Lower leg skin (tissue), 4 donors: ENCODE measurements at regions not wholly inside any gene's neighbourhood (a gene's known extent, or its start where the extent isn't known, plus 50 kb on each side); places are given as distances from the start of the nearest gene placed in this dataset.
"Not testable (repeated sequence)": the region's sequence is repeated elsewhere in the genome, so short reads cannot be mapped to it uniquely, and the experiment has no call there.

Experiments
- DNase-seq, 2 donors: peaks; one replicate each; pipeline ENCODE4 v3.0.0-alpha.2; 2019; ENCODE audit warnings: low spot score in 2 of 2
- H3K4me3 ChIP-seq: fragments of 200-600 bp; sonication (generic); 2 replicates; pipeline ENCODE4 v1.5.1; 2017; ENCODE audit warnings: mild to moderate bottlenecking, low read depth; ENCODE audit not compliant: poor library complexity, severe bottlenecking
- POLR2A ChIP-seq, 2 donors: fragments of 450-650 bp; IDR thresholded peaks; one replicate each; pipeline ENCODE4 v1.6.1; 2016 to 2017; ENCODE audit warnings: antibody characterized with exemption in 2 of 2, mild to moderate bottlenecking in 1 of 2, moderate library complexity in 1 of 2
- WGBS, 2 donors: methylation state at CpG; one replicate each; pipeline ENCODE4 v1.1.5; 2018; 5-methylcytosine and 5-hydroxymethylcytosine counted together
- intact Hi-C: fragments of 100-400 bp; cut with DNase I; formaldehyde crosslinking; loops from one replicate; pipeline ENCODE4 v1.15.0; 2023; ENCODE audit warnings: low total_unique reads
- TF ChIP-seq, protein P1 (sequence below), 3 donors: fragments of 450-650 bp; IDR thresholded peaks; one replicate each; pipeline ENCODE4 v1.5.1; 2016; ENCODE audit warnings: antibody characterized with exemption in 3 of 3, mild to moderate bottlenecking in 3 of 3, moderate library complexity in 2 of 3

DNA sequence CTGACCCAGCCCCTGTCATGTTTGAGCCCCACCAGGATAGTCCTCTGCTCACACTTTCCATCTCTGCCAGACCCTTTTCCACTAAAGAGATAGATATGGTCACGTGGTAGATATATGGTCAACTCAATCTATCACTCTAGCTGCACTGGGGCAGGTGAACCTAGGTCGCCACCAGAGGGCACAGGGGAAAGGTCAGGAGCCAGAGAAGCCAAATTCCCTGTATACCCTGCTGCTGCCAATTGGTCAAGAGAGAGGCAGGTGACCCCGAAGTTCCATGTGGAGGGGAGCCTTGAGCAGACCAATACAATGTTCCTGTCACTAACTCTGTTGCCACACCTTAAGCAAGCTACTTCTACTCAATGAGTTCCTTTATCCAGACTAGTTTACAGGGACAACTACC, 101.1 kb upstream of the GALNT18 start:
- intact Hi-C loops, result no loop called here
- no peak for DNase-seq
- TF ChIP-seq POLR2A (IDR thresholded peaks at IDR 0.05), result no peak
- TF ChIP-seq, protein P1, sequence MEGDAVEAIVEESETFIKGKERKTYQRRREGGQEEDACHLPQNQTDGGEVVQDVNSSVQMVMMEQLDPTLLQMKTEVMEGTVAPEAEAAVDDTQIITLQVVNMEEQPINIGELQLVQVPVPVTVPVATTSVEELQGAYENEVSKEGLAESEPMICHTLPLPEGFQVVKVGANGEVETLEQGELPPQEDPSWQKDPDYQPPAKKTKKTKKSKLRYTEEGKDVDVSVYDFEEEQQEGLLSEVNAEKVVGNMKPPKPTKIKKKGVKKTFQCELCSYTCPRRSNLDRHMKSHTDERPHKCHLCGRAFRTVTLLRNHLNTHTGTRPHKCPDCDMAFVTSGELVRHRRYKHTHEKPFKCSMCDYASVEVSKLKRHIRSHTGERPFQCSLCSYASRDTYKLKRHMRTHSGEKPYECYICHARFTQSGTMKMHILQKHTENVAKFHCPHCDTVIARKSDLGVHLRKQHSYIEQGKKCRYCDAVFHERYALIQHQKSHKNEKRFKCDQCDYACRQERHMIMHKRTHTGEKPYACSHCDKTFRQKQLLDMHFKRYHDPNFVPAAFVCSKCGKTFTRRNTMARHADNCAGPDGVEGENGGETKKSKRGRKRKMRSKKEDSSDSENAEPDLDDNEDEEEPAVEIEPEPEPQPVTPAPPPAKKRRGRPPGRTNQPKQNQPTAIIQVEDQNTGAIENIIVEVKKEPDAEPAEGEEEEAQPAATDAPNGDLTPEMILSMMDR (IDR thresholded peaks at IDR 0.05), result no peak
- 62 to 90% methylated on average over 3 of the region's 3 CpGs for WGBS, 2 donors
- H3K4me3 ChIP-seq, result no peak overlapping the region

DNA sequence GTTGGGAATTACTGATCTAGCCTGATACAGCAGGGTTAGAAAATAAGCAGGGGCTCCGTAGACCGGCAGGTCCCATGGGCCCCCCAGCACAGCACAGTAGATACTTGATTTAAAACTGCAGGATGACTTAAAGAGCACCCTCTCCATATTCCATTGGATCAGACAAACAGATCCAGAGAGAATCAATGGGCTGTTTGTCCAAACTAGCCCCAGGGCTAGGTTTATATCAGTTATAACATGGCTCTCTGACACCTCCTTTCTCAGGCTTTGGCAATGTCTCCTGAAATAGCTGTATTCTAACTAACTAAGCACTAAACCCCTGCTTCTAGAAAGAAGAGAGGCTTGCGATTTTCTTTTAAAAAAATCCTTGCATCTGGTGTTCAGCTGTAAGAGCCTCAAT, 100.4 kb upstream of the GALNT18 start:
- TF ChIP-seq POLR2A (IDR thresholded peaks at IDR 0.05), result no peak
- TF ChIP-seq, protein P1 (IDR thresholded peaks at IDR 0.05), result no peak
- intact Hi-C loops, result no loop called here
- 76 to 80% methylated on average over 3 of the region's 3 CpGs for WGBS, 2 donors

DNA sequence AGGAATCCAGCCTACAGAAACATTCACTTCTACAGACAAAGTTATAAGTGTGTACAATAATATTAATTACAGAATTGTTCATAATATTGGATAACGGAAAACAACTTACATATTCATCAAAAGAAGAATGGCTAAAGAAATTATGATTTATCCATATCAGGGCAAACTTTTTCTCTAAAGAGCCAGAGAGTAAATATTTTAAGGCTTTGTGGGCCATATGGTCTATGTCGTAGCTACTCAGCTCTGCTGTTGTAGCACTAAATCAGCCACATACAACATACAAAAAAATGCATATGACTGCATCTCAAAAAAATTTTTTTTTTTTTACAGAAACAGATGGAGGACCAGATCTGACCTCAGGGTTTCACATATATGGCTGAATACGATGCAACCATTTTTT, 96.7 kb upstream of the GALNT18 start:
- 73 to 77% methylated on average over 3 of the region's 3 CpGs for WGBS, 2 donors
- TF ChIP-seq, protein P1 (IDR thresholded peaks at IDR 0.05), result no peak
- TF ChIP-seq POLR2A (IDR thresholded peaks at IDR 0.05), result no peak
- no peak for DNase-seq
- intact Hi-C loops, result no loop called here
- no peak overlapping the region for H3K4me3 ChIP-seq

More for the DNA sequence above, 100.4 kb upstream of the GALNT18 start:
- no peak overlapping the region for H3K4me3 ChIP-seq
- DNase-seq, result no peak

DNA sequence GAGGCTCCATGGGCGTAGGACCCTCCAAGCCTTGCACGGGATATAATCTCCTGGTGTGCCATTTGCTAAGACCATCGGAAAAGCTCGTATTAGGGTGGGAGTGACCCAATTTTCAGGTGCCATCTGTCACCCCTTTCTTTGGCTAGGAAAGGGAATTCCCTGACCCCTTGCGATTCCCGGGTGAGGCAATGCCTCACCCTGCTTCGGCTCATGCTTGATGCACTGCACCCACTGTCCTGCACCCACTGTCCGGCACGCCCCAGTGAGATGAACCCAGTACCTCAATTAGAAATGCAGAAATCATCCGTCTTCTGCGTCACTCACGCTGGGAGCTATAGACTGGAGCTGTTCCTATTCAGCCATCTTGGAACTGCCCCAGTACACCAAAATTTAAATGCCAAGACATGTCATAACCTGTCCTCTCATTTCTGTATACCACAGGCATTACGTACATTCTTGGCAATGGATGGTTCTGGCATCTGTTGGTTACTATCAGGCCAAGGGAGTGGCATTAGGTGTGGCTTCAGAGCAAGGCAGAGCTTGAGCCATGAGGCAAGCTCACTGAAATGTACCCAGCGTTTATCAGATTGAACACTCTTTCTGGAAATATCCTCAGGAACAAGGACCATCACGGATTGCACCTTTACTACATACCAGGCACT, 95.4 kb upstream of the GALNT18 start:
- DNase-seq, result peak in 1 of 2 donors; percentile 89
- 66 to 75% methylated on average over 15 of the region's 15 CpGs for WGBS, 2 donors
- TF ChIP-seq POLR2A (IDR thresholded peaks at IDR 0.05), result no peak
- TF ChIP-seq, protein P1 (IDR thresholded peaks at IDR 0.05), result no peak
- no peak overlapping the region for H3K4me3 ChIP-seq
- intact Hi-C loops, result no loop called here

DNA sequence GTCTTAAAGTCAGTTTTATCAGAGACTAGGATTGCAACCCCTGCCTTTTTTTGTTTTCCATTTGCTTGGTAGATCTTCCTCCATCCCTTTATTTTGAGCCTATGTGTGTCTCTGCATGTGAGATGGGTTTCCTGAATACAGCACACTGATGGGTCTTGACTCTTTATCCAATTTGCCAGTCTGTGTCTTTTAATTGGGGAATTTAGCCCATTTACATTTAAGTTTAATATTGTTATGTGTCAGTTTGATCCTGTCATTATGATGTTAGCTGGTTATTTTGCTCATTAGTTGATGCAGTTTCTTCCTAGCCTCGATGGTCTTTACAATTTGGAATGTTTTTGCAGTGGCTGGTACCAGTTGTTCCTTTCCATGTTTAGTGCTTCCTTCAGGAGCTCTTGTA, 93.3 kb upstream of the GALNT18 start:
- intact Hi-C loops, DNase-seq, H3K4me3 ChIP-seq: not testable (repeated sequence)
- WGBS, 2 donors, result 74 to 93% methylated on average over 1 of the region's 1 CpG

DNA sequence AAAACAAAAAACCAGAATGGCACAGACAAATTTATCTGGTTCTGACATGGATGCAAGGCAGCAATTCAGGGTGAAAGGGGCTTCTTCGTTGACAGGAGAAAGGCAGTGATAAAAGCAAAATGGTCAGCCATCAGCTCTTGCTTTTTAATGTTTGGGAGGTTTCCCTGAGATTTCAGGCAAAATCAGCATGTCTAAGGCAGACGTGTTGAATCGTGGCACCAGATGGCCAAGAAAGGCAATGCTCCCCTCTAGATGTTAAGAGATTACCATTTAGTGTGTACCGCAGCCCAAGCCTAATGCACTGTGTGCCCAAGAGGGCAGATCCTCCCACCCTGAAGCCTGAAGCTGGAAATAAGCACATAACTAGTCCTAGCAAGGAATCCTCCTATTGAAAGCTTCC, 88.8 kb upstream of the GALNT18 start:
- intact Hi-C loops, result no loop called here
- 75 to 89% methylated on average over 4 of the region's 4 CpGs for WGBS, 2 donors
- TF ChIP-seq, protein P1 (IDR thresholded peaks at IDR 0.05), result no peak
- TF ChIP-seq POLR2A (IDR thresholded peaks at IDR 0.05), result no peak
- no peak for DNase-seq
- H3K4me3 ChIP-seq, result no peak overlapping the region
